ENCODE measurements at regions not wholly inside any gene's neighbourhood (a gene's known extent, or its start where the extent isn't known, plus 50 kb on each side); places are given as distances from the start of the nearest gene placed in this dataset.

- H3K27ac ChIP-seq (ENCODE audit: extremely low read length, insufficient read depth, low read length), result no peak overlapping the region
- DNase-seq (ENCODE audit: low spot score) (peak; percentile 77), FAIRE-seq (peak; percentile 72), ATAC-seq (peak; percentile 100)
- peaks cover 8% of the 10 kb centered on the region for H3K4me1 ChIP-seq (ENCODE audit: insufficient read depth, low read length)
- no peaks in the 10 kb centered on the region for H3K9me3 ChIP-seq (ENCODE audit: low read length)
- in situ Hi-C loops (cut with HindIII; ENCODE audit: extremely low pct_ligation_motif_present, low pct_unique_long_range_greater_than_20kb), result loop anchor here (5.0 kb wide), 1 partner anchor 62 kb away; no protein-coding TSS in a partner anchor
- H3K4me2 ChIP-seq (ENCODE audit: low read depth, low read length), result no peak overlapping the region
- H3K36me3 ChIP-seq (replicated peaks in 1 of 2; ENCODE audit: control insufficient read depth in 1 of 2, insufficient read depth in 2 of 2, low read length in 2 of 2), result no peaks in the 10 kb centered on the region
- no peaks in the 10 kb centered on the region; a peak in 1 of 5 replicates for H3K27me3 ChIP-seq (ENCODE audit: control insufficient read depth in 1 of 2, insufficient read depth in 2 of 2, low read length in 2 of 2)
- POLR2A ChIA-PET, result no interaction called here
- intact Hi-C loops (cut with micrococcal nuclease; ENCODE audit: unreplicated experiment), result loop anchor here (1.0 to 2.0 kb wide), 2 partner anchors 62 to 148 kb away; no protein-coding TSS in a partner anchor
- no peak overlapping the region for H2AFZ ChIP-seq (ENCODE audit: low read length)
- no peaks in the 10 kb centered on the region for H3K79me2 ChIP-seq (ENCODE audit: insufficient read depth, low read length)
- no peak overlapping the region for H3K9ac ChIP-seq (ENCODE audit: insufficient read depth, low read depth, low read length)
- H3K4me3 ChIP-seq (replicated peaks in 1 of 3; ENCODE audit: insufficient read depth in 1 of 3, low read depth in 2 of 3, low read length in 3 of 3), result no peak overlapping the region
- H4K20me1 ChIP-seq (ENCODE audit: insufficient read depth, low read length), result no peaks in the 10 kb centered on the region
- CTCF ChIA-PET (ENCODE audit: low intra/inter-chr PET ratio, low total read pairs), result interaction anchor here (1.1 to 1.3 kb wide), 2 partner anchors 133 to 149 kb away, joined by 4 to 7 read pairs; no protein-coding TSS in a partner anchor
- BruUV-seq (replicated peaks), result no TSS peak
- TF ChIP-seq ZMYM4 (CRISPR knock-in tag; IDR thresholded peaks at IDR 0.05) (peak; percentile 75), MXD4 (CRISPR knock-in tag; IDR thresholded peaks at IDR 0.05) (no peak), NR2F2 (IDR thresholded peaks at IDR 0.05; ENCODE audit: borderline replicate concordance, low read depth) (no peak), SATB2 (CRISPR knock-in tag; IDR thresholded peaks at IDR 0.05) (no peak), MTA1 (CRISPR knock-in tag; IDR thresholded peaks at IDR 0.05; ENCODE audit: borderline replicate concordance) (no peak), ZNF879 (CRISPR knock-in tag; IDR thresholded peaks at IDR 0.05) (no peak), YY1 (IDR thresholded peaks at IDR 0.05; ENCODE audit: insufficient read depth, insufficient replicate concordance, low read depth, low read length) (no peak), FOXA3 (CRISPR knock-in tag; IDR thresholded peaks at IDR 0.05) (peak; percentile 58), ZNF281 (CRISPR knock-in tag; IDR thresholded peaks at IDR 0.05; ENCODE audit: borderline replicate concordance) (peak; percentile 79; the same call in 1 of the 2 replicates), MAFF (IDR thresholded peaks at IDR 0.05; ENCODE audit: low read depth, low read length) (no peak), CBX2 (IDR thresholded peaks at IDR 0.05; ENCODE audit: low read depth, low read length) (no peak), CBX2 (CRISPR knock-in tag; IDR thresholded peaks at IDR 0.05; ENCODE audit: low read depth) (no peak), ZBTB20 (CRISPR knock-in tag; IDR thresholded peaks at IDR 0.05; ENCODE audit: borderline replicate concordance, low read depth) (no peak), ZBTB42 (CRISPR knock-in tag; IDR thresholded peaks at IDR 0.05) (no peak), SOX6 (IDR thresholded peaks at IDR 0.05) (no peak), SOX6 (CRISPR knock-in tag; IDR thresholded peaks at IDR 0.05) (peak; percentile 49; the same call in 1 of the 2 replicates), ZNF160 (CRISPR knock-in tag; IDR thresholded peaks at IDR 0.05) (no peak), ARNT2 (CRISPR knock-in tag; IDR thresholded peaks at IDR 0.05; ENCODE audit: low read depth) (no peak), RXRB (CRISPR knock-in tag; IDR thresholded peaks at IDR 0.05; ENCODE audit: borderline replicate concordance) (peak; percentile 34; the same call in 1 of the 2 replicates), ZNF766 (CRISPR knock-in tag; IDR thresholded peaks at IDR 0.05; ENCODE audit: borderline replicate concordance) (no peak), TFE3 (CRISPR knock-in tag; IDR thresholded peaks at IDR 0.05) (no peak), ZBTB21 (CRISPR knock-in tag; IDR thresholded peaks at IDR 0.05) (no peak), TBX2 (CRISPR knock-in tag; IDR thresholded peaks at IDR 0.05; ENCODE audit: borderline replicate concordance) (no peak), SOX13 (IDR thresholded peaks at IDR 0.05) (no peak), SOX13 (CRISPR knock-in tag; conservative IDR thresholded peaks at IDR 0.05 in 1 of 2, IDR thresholded peaks at IDR 0.05 in 1 of 2) (peak in 1 of 2 experiments; percentile 33; a peak in 1 of 4 replicates)
Measured at GRCh38 chr5:102090770-102091169, 205.3 kb downstream of the SLCO4C1 start.
